HG02678 (cell line): ENCODE measurements at regions not wholly inside any gene's neighbourhood (a gene's known extent, or its start where the extent isn't known, plus 50 kb on each side); places are given as distances from the start of the nearest gene placed in this dataset.

ENCODE experiments used
- ATAC-seq: cut with Tn5 transposase; IDR thresholded peaks from one replicate; pipeline ENCODE4 v1.9.1; 2021; ENCODE audit warnings: mild to moderate bottlenecking, moderate library complexity; ENCODE audit not compliant: unreplicated experiment

GRCh38 chr5:135207866-135208265 lies 173.8 kb upstream of the PITX1 start:
- ATAC-seq: no peak

- no peak for ATAC-seq
Measured at GRCh38 chr5:135206862-135207261, 172.8 kb upstream of the PITX1 start.

GRCh38 chr5:135205632-135206349 lies 171.8 kb upstream of the PITX1 start:
- ATAC-seq: no peak

GRCh38 chr5:135204151-135204600 lies 170.1 kb upstream of the PITX1 start:
- ATAC-seq: no peak

- no peak for ATAC-seq
Measured at GRCh38 chr5:135203593-135204036, 169.6 kb upstream of the PITX1 start.

GRCh38 chr5:135203019-135203418 lies 169.0 kb upstream of the PITX1 start:
- no peak for ATAC-seq

GRCh38 chr5:135199919-135200318 lies 165.9 kb upstream of the PITX1 start:
- ATAC-seq: no peak

GRCh38 chr5:135196483-135196882 lies 162.5 kb upstream of the PITX1 start:
- no peak for ATAC-seq

GRCh38 chr5:135195270-135195608 lies 161.2 kb upstream of the PITX1 start:
- ATAC-seq: no peak

GRCh38 chr5:135194573-135195269 lies 160.7 kb upstream of the PITX1 start:
- ATAC-seq: no peak

GRCh38 chr5:135194126-135194488 lies 160.1 kb upstream of the PITX1 start:
- ATAC-seq: no peak

- no peak for ATAC-seq
Measured at GRCh38 chr5:135193213-135194125, 159.4 kb upstream of the PITX1 start.

- ATAC-seq: no peak
Measured at GRCh38 chr5:135192351-135192750, 158.3 kb upstream of the PITX1 start.

- ATAC-seq: peak; percentile 94
Measured at GRCh38 chr5:135191084-135191826, 157.2 kb upstream of the PITX1 start.

GRCh38 chr5:135190416-135191083 lies 156.5 kb upstream of the PITX1 start:
- no peak for ATAC-seq

- ATAC-seq: no peak
Measured at GRCh38 chr5:135189024-135189423, 155.0 kb upstream of the PITX1 start.

GRCh38 chr5:135188233-135188914 lies 154.3 kb upstream of the PITX1 start:
- no peak for ATAC-seq

GRCh38 chr5:135186662-135187522 lies 152.9 kb upstream of the PITX1 start:
- ATAC-seq: no peak
